ENCODE measurements at regions not wholly inside any gene's neighbourhood (a gene's known extent, or its start where the extent isn't known, plus 50 kb on each side); places are given as distances from the start of the nearest gene placed in this dataset.
"Not testable (repeated sequence)": the region's sequence is repeated elsewhere in the genome, so short reads cannot be mapped to it uniquely, and the experiment has no call there.

DNA sequence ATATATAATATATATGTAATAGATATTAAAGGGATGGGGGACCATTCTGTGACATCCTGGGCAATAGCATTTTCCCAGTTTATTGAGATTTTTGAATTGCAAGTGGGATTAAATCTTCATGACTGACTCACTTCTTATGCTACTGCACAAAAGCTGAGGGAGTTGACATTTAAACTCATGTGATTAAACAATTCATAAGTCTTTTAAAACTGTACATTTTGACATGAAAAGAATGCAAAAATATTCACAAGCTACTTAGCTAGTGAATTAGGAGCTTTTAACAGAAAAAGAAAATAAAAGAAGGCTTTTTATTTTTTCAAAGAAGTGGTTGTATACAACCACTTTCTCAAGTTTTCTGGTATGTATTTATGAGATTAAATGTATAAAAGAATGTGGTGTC lies 179.4 kb upstream of the POMZP3 start:
- H3K27me3 ChIP-seq (ENCODE audit: control insufficient read depth, insufficient read depth, low read length); H3K4me3 ChIP-seq (ENCODE audit: low read depth in 2 of 2, low read length in 2 of 2); intact Hi-C loops (cut with micrococcal nuclease; ENCODE audit: unreplicated experiment); POLR2A ChIA-PET; ATAC-seq; BruUV-seq (replicated peaks); DNase-seq (ENCODE audit: low read depth, low spot score); H3K27ac ChIP-seq (ENCODE audit: low read length); in situ Hi-C loops (cut with HindIII; ENCODE audit: low pct_unique_long_range_greater_than_20kb, low sequenced_read_pairs); H3K9me3 ChIP-seq (ENCODE audit: control insufficient read depth, insufficient read depth, low read depth, low read length); H3K36me3 ChIP-seq (ENCODE audit: control insufficient read depth, insufficient read depth, low read length); H3K4me1 ChIP-seq (ENCODE audit: control insufficient read depth, insufficient read depth, low read length); CTCF ChIA-PET: not testable (repeated sequence)

DNA sequence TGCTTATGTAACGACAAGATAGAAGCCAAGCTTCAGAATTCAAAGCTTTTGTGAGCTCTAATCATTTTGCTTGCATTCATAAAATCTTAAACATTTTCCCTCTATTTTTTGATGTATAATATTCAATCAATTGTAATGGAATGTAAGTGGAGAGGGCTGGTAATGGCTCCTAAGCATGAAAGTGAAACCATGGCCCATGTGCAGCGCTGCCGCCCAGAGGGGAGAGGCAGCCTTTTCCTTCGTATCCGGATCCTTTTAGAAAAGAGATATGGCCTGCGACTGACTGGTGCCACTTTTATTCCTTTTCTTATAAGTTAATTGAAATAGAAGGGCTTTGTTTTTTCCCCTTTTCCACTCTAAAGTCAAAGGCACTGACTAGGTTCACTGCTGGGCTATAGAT lies 178.9 kb upstream of the POMZP3 start:
- POLR2A ChIA-PET; DNase-seq (ENCODE audit: low read depth, low spot score); intact Hi-C loops (cut with micrococcal nuclease; ENCODE audit: unreplicated experiment); H3K4me3 ChIP-seq (ENCODE audit: low read depth in 2 of 2, low read length in 2 of 2); CTCF ChIA-PET; H3K27ac ChIP-seq (ENCODE audit: low read length); H3K4me1 ChIP-seq (ENCODE audit: control insufficient read depth, insufficient read depth, low read length); BruUV-seq (replicated peaks); in situ Hi-C loops (cut with HindIII; ENCODE audit: low pct_unique_long_range_greater_than_20kb, low sequenced_read_pairs); H3K36me3 ChIP-seq (ENCODE audit: control insufficient read depth, insufficient read depth, low read length); H3K27me3 ChIP-seq (ENCODE audit: control insufficient read depth, insufficient read depth, low read length); H3K9me3 ChIP-seq (ENCODE audit: control insufficient read depth, insufficient read depth, low read depth, low read length): not testable (repeated sequence)
- ATAC-seq = 0 out of 2 replicates have a peak, but pooled peaks have one; percentile 62

DNA sequence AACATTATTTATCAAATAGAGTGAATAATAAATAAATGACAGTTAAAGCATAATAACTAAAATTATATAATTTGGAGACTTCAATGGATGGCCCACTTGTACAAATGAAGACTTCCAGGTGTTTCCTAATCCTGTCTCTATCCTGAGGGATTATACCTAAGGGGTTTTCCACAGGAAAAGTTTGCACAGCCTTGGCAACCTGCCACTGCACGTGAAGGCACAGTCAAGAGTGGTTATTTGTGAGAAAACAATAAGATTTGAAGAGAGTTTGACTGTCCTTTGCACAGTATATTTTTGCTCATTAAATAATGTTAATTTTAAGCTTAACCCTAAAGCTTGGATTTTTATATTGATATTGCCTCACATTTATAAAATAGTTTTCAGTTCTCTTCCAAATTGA lies 178.2 kb upstream of the POMZP3 start:
- in situ Hi-C loops (cut with HindIII; ENCODE audit: low pct_unique_long_range_greater_than_20kb, low sequenced_read_pairs); CTCF ChIA-PET; H3K27me3 ChIP-seq (ENCODE audit: control insufficient read depth, insufficient read depth, low read length): not testable (repeated sequence)

DNA sequence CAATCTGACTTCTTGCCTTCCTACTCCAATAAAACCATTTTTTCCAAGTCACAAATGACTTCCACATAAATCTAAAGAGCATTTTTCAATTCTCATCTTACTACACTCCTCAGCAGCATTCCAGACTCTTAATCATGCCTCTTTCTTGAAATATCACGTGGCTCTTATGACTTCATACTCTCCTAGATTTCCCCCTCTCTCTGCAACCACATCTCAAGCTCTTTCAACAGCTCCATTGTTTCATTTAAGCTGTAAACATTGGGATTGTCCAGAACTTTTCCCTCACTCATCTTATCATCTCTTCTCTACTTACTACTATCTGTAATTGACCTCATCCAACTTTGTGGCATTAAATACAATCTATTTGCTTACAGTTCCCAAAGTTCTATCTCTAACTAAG lies 170.6 kb upstream of the POMZP3 start:
- in situ Hi-C loops (cut with HindIII; ENCODE audit: low pct_unique_long_range_greater_than_20kb, low sequenced_read_pairs); H3K27ac ChIP-seq (ENCODE audit: low read length); H3K27me3 ChIP-seq (ENCODE audit: control insufficient read depth, insufficient read depth, low read length); intact Hi-C loops (cut with micrococcal nuclease; ENCODE audit: unreplicated experiment); DNase-seq (ENCODE audit: low read depth, low spot score); CTCF ChIA-PET; H3K4me1 ChIP-seq (ENCODE audit: control insufficient read depth, insufficient read depth, low read length); BruUV-seq (replicated peaks); POLR2A ChIA-PET; H3K9me3 ChIP-seq (ENCODE audit: control insufficient read depth, insufficient read depth, low read depth, low read length); H3K36me3 ChIP-seq (ENCODE audit: control insufficient read depth, insufficient read depth, low read length); H3K4me3 ChIP-seq (ENCODE audit: low read depth in 2 of 2, low read length in 2 of 2); ATAC-seq: not testable (repeated sequence)

More for the DNA sequence above, 178.2 kb upstream of the POMZP3 start:
- BruUV-seq (replicated peaks); H3K36me3 ChIP-seq (ENCODE audit: control insufficient read depth, insufficient read depth, low read length); H3K4me1 ChIP-seq (ENCODE audit: control insufficient read depth, insufficient read depth, low read length); H3K9me3 ChIP-seq (ENCODE audit: control insufficient read depth, insufficient read depth, low read depth, low read length); H3K4me3 ChIP-seq (ENCODE audit: low read depth in 2 of 2, low read length in 2 of 2); DNase-seq (ENCODE audit: low read depth, low spot score); intact Hi-C loops (cut with micrococcal nuclease; ENCODE audit: unreplicated experiment); ATAC-seq; H3K27ac ChIP-seq (ENCODE audit: low read length); POLR2A ChIA-PET: not testable (repeated sequence)

DNA sequence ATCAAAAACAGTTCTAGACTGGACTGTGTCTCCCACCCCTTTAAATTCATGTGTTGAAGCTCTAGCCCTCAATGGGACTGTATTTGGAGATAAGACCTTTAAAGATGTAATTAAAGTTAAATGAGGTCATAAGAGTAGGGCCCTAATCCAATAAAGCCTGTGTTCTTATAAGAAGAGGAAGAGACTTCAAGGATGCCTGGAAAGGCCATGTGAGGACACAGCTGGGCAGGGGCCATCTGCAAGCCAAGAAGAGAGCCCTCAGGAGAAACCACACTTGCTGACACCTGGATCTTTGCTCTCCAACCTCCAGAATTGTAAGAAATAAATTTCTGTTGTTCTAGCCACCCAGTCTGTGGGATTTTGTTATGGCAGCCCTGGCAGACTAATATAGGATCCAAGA lies 153.6 kb upstream of the POMZP3 start:
- intact Hi-C loops (cut with micrococcal nuclease; ENCODE audit: unreplicated experiment); H3K27me3 ChIP-seq (ENCODE audit: control insufficient read depth, insufficient read depth, low read length); POLR2A ChIA-PET; DNase-seq (ENCODE audit: low read depth, low spot score); H3K4me3 ChIP-seq (ENCODE audit: low read depth in 2 of 2, low read length in 2 of 2); in situ Hi-C loops (cut with HindIII; ENCODE audit: low pct_unique_long_range_greater_than_20kb, low sequenced_read_pairs); H3K27ac ChIP-seq (ENCODE audit: low read length); H3K9me3 ChIP-seq (ENCODE audit: control insufficient read depth, insufficient read depth, low read depth, low read length); H3K4me1 ChIP-seq (ENCODE audit: control insufficient read depth, insufficient read depth, low read length); CTCF ChIA-PET; BruUV-seq (replicated peaks); H3K36me3 ChIP-seq (ENCODE audit: control insufficient read depth, insufficient read depth, low read length); ATAC-seq: not testable (repeated sequence)

DNA sequence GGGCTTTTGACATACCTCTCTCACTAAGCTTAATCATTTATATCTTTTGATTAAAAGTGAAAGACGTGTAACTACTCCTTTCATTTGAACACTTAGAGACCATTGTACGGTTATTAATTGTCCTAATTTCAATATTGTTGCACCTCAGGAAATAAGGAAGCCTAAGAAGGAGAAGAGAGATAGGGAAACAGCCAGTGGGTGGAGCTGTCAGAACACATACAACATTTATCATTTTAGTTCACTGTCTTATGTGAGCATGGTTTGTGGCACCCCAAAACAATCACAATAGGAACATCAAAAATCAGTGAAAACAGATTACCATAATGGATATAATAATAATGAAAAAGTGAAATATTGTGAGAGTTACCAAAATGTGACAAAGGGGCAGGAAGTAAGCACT lies 147.2 kb upstream of the POMZP3 start:
- H3K36me3 ChIP-seq (ENCODE audit: control insufficient read depth, insufficient read depth, low read length); H3K9me3 ChIP-seq (ENCODE audit: control insufficient read depth, insufficient read depth, low read depth, low read length); BruUV-seq (replicated peaks); CTCF ChIA-PET; ATAC-seq; intact Hi-C loops (cut with micrococcal nuclease; ENCODE audit: unreplicated experiment); H3K4me1 ChIP-seq (ENCODE audit: control insufficient read depth, insufficient read depth, low read length); DNase-seq (ENCODE audit: low read depth, low spot score); H3K4me3 ChIP-seq (ENCODE audit: low read depth in 2 of 2, low read length in 2 of 2); in situ Hi-C loops (cut with HindIII; ENCODE audit: low pct_unique_long_range_greater_than_20kb, low sequenced_read_pairs); H3K27ac ChIP-seq (ENCODE audit: low read length); POLR2A ChIA-PET; H3K27me3 ChIP-seq (ENCODE audit: control insufficient read depth, insufficient read depth, low read length): not testable (repeated sequence)

DNA sequence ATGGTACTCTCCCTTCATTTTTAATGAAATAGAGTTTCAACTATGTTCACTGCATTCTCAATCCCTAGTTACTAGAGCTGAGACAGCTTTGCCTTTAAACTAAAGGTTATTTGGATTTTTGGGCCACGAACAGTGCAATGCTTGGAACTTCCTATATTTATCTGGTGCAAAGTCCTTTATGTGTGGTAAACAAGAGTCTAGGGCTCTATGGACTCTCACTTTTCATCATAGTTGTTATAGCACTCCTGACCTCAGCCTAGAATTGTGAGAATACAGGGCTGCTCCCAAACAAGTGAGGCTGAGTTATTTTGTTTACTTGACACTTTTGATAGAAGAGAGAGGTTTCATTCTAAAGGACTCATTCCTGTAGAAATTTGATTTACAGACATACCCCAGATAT lies 144.9 kb upstream of the POMZP3 start:
- intact Hi-C loops (cut with micrococcal nuclease; ENCODE audit: unreplicated experiment) = not testable (repeated sequence)

DNA sequence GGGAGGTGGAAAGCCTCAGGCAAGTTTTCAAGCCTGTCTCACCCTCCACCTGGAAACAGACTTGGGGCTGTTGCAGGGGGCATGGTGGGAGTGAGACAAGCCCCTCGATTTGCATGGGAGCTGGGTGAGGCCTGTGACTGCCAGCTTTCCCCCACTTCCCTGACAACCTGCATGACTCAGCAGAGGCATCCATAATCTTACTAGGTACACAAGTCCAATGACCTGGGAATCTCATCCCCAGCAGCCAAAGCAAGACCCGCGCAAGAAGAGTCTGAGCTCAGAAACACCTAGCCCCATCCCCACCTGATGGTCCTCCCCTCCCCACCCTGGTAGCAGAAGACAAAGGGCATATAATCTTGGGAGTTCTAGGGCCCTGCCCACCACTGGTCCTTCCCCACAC lies 136.9 kb upstream of the POMZP3 start:
- intact Hi-C loops (cut with micrococcal nuclease; ENCODE audit: unreplicated experiment); H3K9me3 ChIP-seq (ENCODE audit: control insufficient read depth, insufficient read depth, low read depth, low read length); H3K27ac ChIP-seq (ENCODE audit: low read length); H3K27me3 ChIP-seq (ENCODE audit: control insufficient read depth, insufficient read depth, low read length); H3K4me3 ChIP-seq (ENCODE audit: low read depth in 2 of 2, low read length in 2 of 2); DNase-seq (ENCODE audit: low read depth, low spot score); in situ Hi-C loops (cut with HindIII; ENCODE audit: low pct_unique_long_range_greater_than_20kb, low sequenced_read_pairs); BruUV-seq (replicated peaks); POLR2A ChIA-PET; ATAC-seq; H3K36me3 ChIP-seq (ENCODE audit: control insufficient read depth, insufficient read depth, low read length); CTCF ChIA-PET; H3K4me1 ChIP-seq (ENCODE audit: control insufficient read depth, insufficient read depth, low read length): not testable (repeated sequence)

More for the DNA sequence above, 144.9 kb upstream of the POMZP3 start:
- ATAC-seq; DNase-seq (ENCODE audit: low read depth, low spot score); POLR2A ChIA-PET; in situ Hi-C loops (cut with HindIII; ENCODE audit: low pct_unique_long_range_greater_than_20kb, low sequenced_read_pairs); H3K4me1 ChIP-seq (ENCODE audit: control insufficient read depth, insufficient read depth, low read length); H3K27ac ChIP-seq (ENCODE audit: low read length); H3K9me3 ChIP-seq (ENCODE audit: control insufficient read depth, insufficient read depth, low read depth, low read length); H3K36me3 ChIP-seq (ENCODE audit: control insufficient read depth, insufficient read depth, low read length); BruUV-seq (replicated peaks); H3K27me3 ChIP-seq (ENCODE audit: control insufficient read depth, insufficient read depth, low read length); H3K4me3 ChIP-seq (ENCODE audit: low read depth in 2 of 2, low read length in 2 of 2); CTCF ChIA-PET: not testable (repeated sequence)
